AG10803 (cell line): ENCODE measurements at regions not wholly inside any gene's neighbourhood (a gene's known extent, or its start where the extent isn't known, plus 50 kb on each side); places are given as distances from the start of the nearest gene placed in this dataset.

Source experiments
- DNase-seq: peaks from one replicate; pipeline ENCODE4 v3.0.0; 2010; ENCODE audit warnings: low read depth
- H3K4me3 ChIP-seq: 2 replicates; pipeline ENCODE4 v1.5.1; 2011; ENCODE audit warnings: mild to moderate bottlenecking, low read length, control low read depth
- TF ChIP-seq, protein P1 (sequence below): conservative IDR thresholded peaks from 2 replicates; pipeline ENCODE4 v1.5.1; 2011; ENCODE audit warnings: mild to moderate bottlenecking, low read length, control low read depth, inconsistent platforms

DNA sequence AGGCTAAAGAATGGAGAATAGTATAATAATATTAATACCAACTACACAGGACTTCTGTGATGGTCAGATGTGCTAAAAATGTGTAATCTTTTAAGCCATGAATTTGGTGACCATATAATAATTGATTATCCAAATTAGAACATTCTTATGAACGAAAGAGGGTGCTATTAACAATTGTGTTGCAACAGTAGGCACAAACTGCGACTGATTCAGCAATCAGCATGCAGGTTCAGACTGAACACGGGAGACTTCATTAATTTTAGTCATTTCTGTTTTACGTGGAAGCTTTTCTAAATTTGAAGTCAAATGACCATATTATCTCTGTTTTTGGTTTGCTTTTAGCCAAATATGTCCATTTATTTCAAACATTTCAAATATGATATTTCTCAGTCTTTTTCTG lies 54.6 kb upstream of the CHST9 start:
- no peak overlapping the region for H3K4me3 ChIP-seq
- no peak for DNase-seq
- TF ChIP-seq, protein P1, sequence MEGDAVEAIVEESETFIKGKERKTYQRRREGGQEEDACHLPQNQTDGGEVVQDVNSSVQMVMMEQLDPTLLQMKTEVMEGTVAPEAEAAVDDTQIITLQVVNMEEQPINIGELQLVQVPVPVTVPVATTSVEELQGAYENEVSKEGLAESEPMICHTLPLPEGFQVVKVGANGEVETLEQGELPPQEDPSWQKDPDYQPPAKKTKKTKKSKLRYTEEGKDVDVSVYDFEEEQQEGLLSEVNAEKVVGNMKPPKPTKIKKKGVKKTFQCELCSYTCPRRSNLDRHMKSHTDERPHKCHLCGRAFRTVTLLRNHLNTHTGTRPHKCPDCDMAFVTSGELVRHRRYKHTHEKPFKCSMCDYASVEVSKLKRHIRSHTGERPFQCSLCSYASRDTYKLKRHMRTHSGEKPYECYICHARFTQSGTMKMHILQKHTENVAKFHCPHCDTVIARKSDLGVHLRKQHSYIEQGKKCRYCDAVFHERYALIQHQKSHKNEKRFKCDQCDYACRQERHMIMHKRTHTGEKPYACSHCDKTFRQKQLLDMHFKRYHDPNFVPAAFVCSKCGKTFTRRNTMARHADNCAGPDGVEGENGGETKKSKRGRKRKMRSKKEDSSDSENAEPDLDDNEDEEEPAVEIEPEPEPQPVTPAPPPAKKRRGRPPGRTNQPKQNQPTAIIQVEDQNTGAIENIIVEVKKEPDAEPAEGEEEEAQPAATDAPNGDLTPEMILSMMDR, result no peak

DNA sequence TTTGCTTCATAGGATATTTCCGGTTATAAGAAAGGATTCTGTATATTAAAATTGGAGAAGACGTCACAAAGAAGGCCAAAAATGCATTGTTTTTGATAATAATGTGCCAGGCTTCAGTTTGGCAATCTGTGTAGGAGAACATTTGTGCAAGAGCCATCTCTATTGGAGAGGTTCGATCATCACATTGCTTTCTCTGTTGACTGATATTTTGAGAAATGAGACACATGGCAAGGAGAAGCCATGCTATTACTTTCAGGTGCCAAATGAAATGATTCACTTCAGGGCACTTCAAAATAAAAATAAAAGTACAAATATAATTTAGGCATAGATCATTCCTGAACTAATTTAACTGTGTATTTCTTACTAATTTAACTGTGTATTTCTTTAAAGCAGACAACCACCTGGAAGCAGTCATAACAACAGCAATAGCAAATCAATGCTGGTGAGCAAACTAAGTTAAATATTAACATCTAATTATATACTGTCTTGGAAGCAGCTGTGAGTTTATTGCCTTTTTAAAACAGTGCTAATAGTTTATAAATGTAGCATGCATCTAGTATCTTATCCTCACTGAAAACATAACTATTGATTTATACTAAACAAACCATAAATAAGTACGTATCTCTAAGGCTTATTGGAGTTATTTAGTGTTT lies 50.2 kb upstream of the CHST9 start:
- TF ChIP-seq, protein P1, result no peak
- H3K4me3 ChIP-seq, result no peak overlapping the region
- no peak for DNase-seq
